Gastroesophageal sphincter (tissue), 3 donors: ENCODE measurements at regions not wholly inside any gene's neighbourhood (a gene's known extent, or its start where the extent isn't known, plus 50 kb on each side); places are given as distances from the start of the nearest gene placed in this dataset.

ENCODE experiments used
- CTCF ChIP-seq, 4 experiments: fragments of 200-600 bp in 2 of 4; fragments of 450-650 bp in 2 of 4; sonication (generic) in 1 of 4; IDR thresholded peaks; one replicate each; pipeline ENCODE4 v1.5.1; 2017 to 2019; ENCODE audit warnings: antibody characterized with exemption in 4 of 4, mild to moderate bottlenecking in 2 of 4, moderate library complexity in 2 of 4
- EP300 ChIP-seq: sonication (generic); formaldehyde crosslinking; IDR thresholded peaks from one replicate; pipeline ENCODE4 v1.6.1; 2017; ENCODE audit warnings: antibody characterized with exemption, mild to moderate bottlenecking
- POLR2A ChIP-seq, 2 donors: fragments of 450-650 bp; IDR thresholded peaks; one replicate each; pipeline ENCODE4 v1.6.1; 2017; ENCODE audit warnings: antibody characterized with exemption in 2 of 2, mild to moderate bottlenecking in 2 of 2, moderate library complexity in 1 of 2
- POLR2AphosphoS5 ChIP-seq: sonication (generic); formaldehyde crosslinking; IDR thresholded peaks from one replicate; pipeline ENCODE4 v1.6.1; 2017; ENCODE audit warnings: antibody characterized with exemption

DNA sequence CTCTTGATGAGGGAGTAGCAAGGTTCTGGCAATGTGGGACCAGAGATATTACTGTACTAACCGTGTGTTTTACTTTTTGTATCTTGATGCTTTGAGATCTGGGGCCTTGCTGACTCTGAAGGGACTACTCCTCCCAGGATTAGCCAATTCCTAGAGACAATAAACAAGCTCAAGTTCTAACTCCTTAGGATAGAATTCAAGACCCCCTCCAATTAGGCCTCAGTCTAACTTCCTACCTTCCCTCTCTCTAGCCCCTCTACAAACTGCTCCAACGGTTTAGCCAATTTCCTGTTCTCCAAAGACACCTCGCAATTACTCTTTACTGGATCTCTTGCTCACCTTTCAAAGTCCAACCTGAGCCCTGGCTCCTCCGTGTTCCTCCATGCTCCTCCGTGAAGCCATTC, 158.7 kb upstream of the JARID2 start:
- TF ChIP-seq CTCF (IDR thresholded peaks at IDR 0.05) (no peak), EP300 (no peak), POLR2A (IDR thresholded peaks at IDR 0.05) (no peak), POLR2AphosphoS5 (no peak)
